Panc1 (cell line): ENCODE measurements at regions not wholly inside any gene's neighbourhood (a gene's known extent, or its start where the extent isn't known, plus 50 kb on each side); places are given as distances from the start of the nearest gene placed in this dataset.

ENCODE experiments used
- POLR2AphosphoS5 ChIP-seq: IDR thresholded peaks from 2 replicates; pipeline ENCODE4 v1.6.1; 2012; ENCODE audit warnings: mild to moderate bottlenecking, low read depth, low read length, moderate library complexity
- REST ChIP-seq, 2 experiments: IDR thresholded peaks; 2 replicates each; pipeline ENCODE4 v1.6.1; 2011 to 2012; ENCODE audit warnings: low read depth in 2 of 2, control low read depth in 1 of 2, low read length in 1 of 2, mild to moderate bottlenecking in 1 of 2, moderate library complexity in 1 of 2; ENCODE audit not compliant: insufficient read depth in 1 of 2
- TF ChIP-seq, protein P1 (sequence below): fragments of 450-650 bp; IDR thresholded peaks from 2 replicates; pipeline ENCODE4 v1.5.1; 2017; ENCODE audit warnings: mild to moderate bottlenecking

DNA sequence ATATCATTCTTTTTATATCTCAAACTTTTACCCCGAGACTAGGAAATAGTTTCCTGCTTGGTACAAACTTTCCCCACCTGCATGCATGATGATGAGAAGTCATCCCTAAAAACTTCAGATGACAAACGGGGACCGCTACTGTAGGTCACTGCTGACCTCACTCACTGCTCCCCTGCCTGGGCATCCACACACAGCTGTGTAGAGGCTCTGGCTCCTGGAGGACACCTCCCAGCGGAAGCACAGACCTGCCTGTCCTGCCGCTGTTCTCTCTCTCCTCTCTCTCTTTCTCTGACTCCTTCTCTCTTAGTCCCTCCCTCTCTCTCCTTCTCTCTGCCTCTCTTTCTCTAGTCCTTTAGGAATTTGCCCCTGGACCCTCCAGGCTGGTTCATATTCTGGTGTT lies 202.9 kb upstream of the PITRM1 start:
- TF ChIP-seq, protein P1, sequence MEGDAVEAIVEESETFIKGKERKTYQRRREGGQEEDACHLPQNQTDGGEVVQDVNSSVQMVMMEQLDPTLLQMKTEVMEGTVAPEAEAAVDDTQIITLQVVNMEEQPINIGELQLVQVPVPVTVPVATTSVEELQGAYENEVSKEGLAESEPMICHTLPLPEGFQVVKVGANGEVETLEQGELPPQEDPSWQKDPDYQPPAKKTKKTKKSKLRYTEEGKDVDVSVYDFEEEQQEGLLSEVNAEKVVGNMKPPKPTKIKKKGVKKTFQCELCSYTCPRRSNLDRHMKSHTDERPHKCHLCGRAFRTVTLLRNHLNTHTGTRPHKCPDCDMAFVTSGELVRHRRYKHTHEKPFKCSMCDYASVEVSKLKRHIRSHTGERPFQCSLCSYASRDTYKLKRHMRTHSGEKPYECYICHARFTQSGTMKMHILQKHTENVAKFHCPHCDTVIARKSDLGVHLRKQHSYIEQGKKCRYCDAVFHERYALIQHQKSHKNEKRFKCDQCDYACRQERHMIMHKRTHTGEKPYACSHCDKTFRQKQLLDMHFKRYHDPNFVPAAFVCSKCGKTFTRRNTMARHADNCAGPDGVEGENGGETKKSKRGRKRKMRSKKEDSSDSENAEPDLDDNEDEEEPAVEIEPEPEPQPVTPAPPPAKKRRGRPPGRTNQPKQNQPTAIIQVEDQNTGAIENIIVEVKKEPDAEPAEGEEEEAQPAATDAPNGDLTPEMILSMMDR: no peak
- TF ChIP-seq REST (IDR thresholded peaks at IDR 0.05; ENCODE audit: insufficient read depth in 1 of 2, low read depth in 2 of 2, low read length in 1 of 2) (no peak), POLR2AphosphoS5 (no peak)
